Progenitor cell of endocrine pancreas (in vitro differentiated cells): ENCODE measurements at regions not wholly inside any gene's neighbourhood (a gene's known extent, or its start where the extent isn't known, plus 50 kb on each side); places are given as distances from the start of the nearest gene placed in this dataset.
A peak's percentile ranks its signal among the peaks of the same experiment; 100 is the strongest.

Experiments used
- DNase-seq: peaks from one replicate; pipeline ENCODE4 v3.0.0; 2021; ENCODE audit warnings: low spot score; ENCODE audit not compliant: unreplicated experiment
- H3K27ac Mint-ChIP-seq: 2 replicates; pipeline ENCODE4 v1.8.0; 2021; ENCODE audit warnings: mild to moderate bottlenecking, moderate library complexity, mixed read lengths
- H3K27me3 Mint-ChIP-seq: 2 replicates; pipeline ENCODE4 v1.8.0; 2021; ENCODE audit warnings: mixed read lengths
- H3K36me3 Mint-ChIP-seq: 2 replicates; pipeline ENCODE4 v1.8.0; 2022; ENCODE audit warnings: mixed read lengths; ENCODE audit not compliant: insufficient read depth
- H3K4me1 Mint-ChIP-seq: 2 replicates; pipeline ENCODE4 v1.8.0; 2021; ENCODE audit warnings: low read depth, mixed read lengths
- H3K4me3 Mint-ChIP-seq: 2 replicates; pipeline ENCODE4 v1.8.0; 2021; ENCODE audit warnings: low read depth, mild to moderate bottlenecking, moderate library complexity, mixed read lengths
- H3K9me3 Mint-ChIP-seq: 2 replicates; pipeline ENCODE4 v1.8.0; 2021; ENCODE audit warnings: low read depth, mixed read lengths
- CTCF ChIP-seq: fragments of 200-600 bp; sonication (generic); IDR thresholded peaks from one replicate; pipeline ENCODE4 v1.5.0; 2021; ENCODE audit warnings: antibody characterized with exemption, mild to moderate bottlenecking; ENCODE audit not compliant: unreplicated experiment

- Mint-ChIP-seq H3K4me3 (no peak overlapping the region), H3K9me3 (no peaks in the 10 kb centered on the region), H3K27me3 (no peaks in the 10 kb centered on the region), H3K4me1 (peaks cover 36% of the 10 kb centered on the region), H3K36me3 (no peaks in the 10 kb centered on the region), H3K27ac (peak overlapping the region; percentile 97)
- peak; percentile 37 for DNase-seq
- no peak for TF ChIP-seq CTCF
Measured at GRCh38 chr20:22502731-22503191, 81.6 kb downstream of the FOXA2 start.

- Mint-ChIP-seq H3K4me1 (peaks cover 29% of the 10 kb centered on the region), H3K9me3 (no peaks in the 10 kb centered on the region), H3K27me3 (no peaks in the 10 kb centered on the region), H3K4me3 (no peak overlapping the region), H3K36me3 (no peaks in the 10 kb centered on the region), H3K27ac (peak overlapping the region; percentile 97)
- DNase-seq: no peak
- TF ChIP-seq CTCF: no peak
Measured at GRCh38 chr20:22501566-22502344, 82.6 kb downstream of the FOXA2 start.

GRCh38 chr20:22501034-22501433, 83.3 kb downstream of the FOXA2 start:
- no peak for TF ChIP-seq CTCF
- H3K4me1 Mint-ChIP-seq: peaks cover 29% of the 10 kb centered on the region
- DNase-seq: no peak
- no peaks in the 10 kb centered on the region for H3K27me3 Mint-ChIP-seq
- no peak overlapping the region for H3K27ac Mint-ChIP-seq
- no peaks in the 10 kb centered on the region for H3K9me3 Mint-ChIP-seq
- no peak overlapping the region for H3K4me3 Mint-ChIP-seq
- H3K36me3 Mint-ChIP-seq: no peaks in the 10 kb centered on the region

- Mint-ChIP-seq H3K4me1 (peaks cover 28% of the 10 kb centered on the region), H3K27me3 (no peaks in the 10 kb centered on the region), H3K4me3 (no peak overlapping the region), H3K27ac (peak overlapping the region; percentile 41), H3K36me3 (no peaks in the 10 kb centered on the region), H3K9me3 (no peaks in the 10 kb centered on the region)
- no peak for DNase-seq
- TF ChIP-seq CTCF: no peak
Measured at GRCh38 chr20:22499515-22500166, 84.7 kb downstream of the FOXA2 start.

DNA sequence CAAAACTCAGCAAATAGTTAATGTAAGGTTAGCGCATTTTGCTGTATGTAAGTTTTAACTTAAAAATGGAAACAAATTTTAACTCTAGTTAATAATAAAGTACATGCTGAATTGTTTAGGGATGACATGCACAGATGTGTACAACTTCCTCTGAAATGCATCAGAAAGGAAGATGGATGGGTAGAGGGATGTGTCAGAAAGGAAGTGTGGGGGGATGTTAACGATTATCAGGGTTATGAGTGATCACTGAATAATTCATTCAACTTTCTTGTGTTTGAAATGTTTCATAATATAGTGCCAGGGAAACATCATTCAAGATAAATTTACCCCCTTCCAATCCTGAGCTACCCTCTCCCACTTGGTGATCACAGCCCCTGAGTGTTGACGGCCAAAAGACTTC, 87.6 kb downstream of the FOXA2 start:
- Mint-ChIP-seq H3K4me1 (peaks cover 29% of the 10 kb centered on the region), H3K4me3 (no peak overlapping the region), H3K27me3 (no peaks in the 10 kb centered on the region), H3K36me3 (no peaks in the 10 kb centered on the region), H3K27ac (no peak overlapping the region), H3K9me3 (no peaks in the 10 kb centered on the region)
- TF ChIP-seq CTCF: no peak
- DNase-seq: no peak
